HEK293 (cell line): ENCODE measurements at regions not wholly inside any gene's neighbourhood (a gene's known extent, or its start where the extent isn't known, plus 50 kb on each side); places are given as distances from the start of the nearest gene placed in this dataset.

Experiments
- CTCF ChIA-PET: fragments of 350-600 bp; formaldehyde crosslinking; extraction: SDS; loops from one replicate; lab custom pipeline; 2021; ENCODE audit warnings: antibody characterized with exemption; lab: Yijun Ruan, JAX
- POLR2A ChIA-PET: fragments of 300-600 bp; formaldehyde crosslinking; extraction: SDS; loops from one replicate; lab custom pipeline; 2020; ENCODE audit warnings: antibody characterized with exemption, inconsistent platforms; lab: Yijun Ruan, JAX
- H3K27ac ChIP-seq: fragments of 200-500 bp; sonication (Bioruptor generic); 2 replicates; pipeline ENCODE4 v1.5.1; 2014; ENCODE audit warnings: low read depth, low read length, control low read depth, inconsistent platforms; ENCODE audit errors: extremely low read depth
- H3K36me3 ChIP-seq, 2 experiments: fragments of 200-500 bp in 1 of 2; sonication (Bioruptor generic) in 1 of 2; 1 replicate in 1 of 2; 2 replicates in 1 of 2; pipeline ENCODE4 v1.5.1; 2014 to 2017; ENCODE audit warnings: inconsistent platforms in 2 of 2, low read length in 2 of 2; ENCODE audit not compliant: control insufficient read depth in 2 of 2, insufficient read depth in 1 of 2
- H3K4me1 ChIP-seq: fragments of 200-500 bp; sonication (Bioruptor generic); 2 replicates; pipeline ENCODE4 v1.5.1; 2014; ENCODE audit warnings: mild to moderate bottlenecking, low read length, inconsistent platforms; ENCODE audit not compliant: control insufficient read depth, insufficient read depth
- H3K4me3 ChIP-seq: 2 replicates; pipeline ENCODE4 v1.5.1; 2011; ENCODE audit warnings: low read depth, mild to moderate bottlenecking, control low read depth, low read length, moderate library complexity
- H3K9me3 ChIP-seq: fragments of 200-500 bp; sonication (Bioruptor generic); 2 replicates; pipeline ENCODE4 v1.5.1; 2014; ENCODE audit warnings: low read depth, low read length, inconsistent platforms; ENCODE audit not compliant: control insufficient read depth, insufficient read depth
- BCL6B ChIP-seq: fragments of 450-650 bp; formaldehyde crosslinking; IDR thresholded peaks from 2 replicates; pipeline ENCODE4 v1.5.1; 2017; ENCODE audit warnings: missing biosample characterization, missing genetic modification characterization
- HIC1 ChIP-seq: fragments of 450-650 bp; formaldehyde crosslinking; IDR thresholded peaks from 2 replicates; pipeline ENCODE4 v1.5.1; 2016; ENCODE audit warnings: missing biosample characterization, missing genetic modification characterization
- KLF16 ChIP-seq: fragments of 450-650 bp; formaldehyde crosslinking; IDR thresholded peaks from 2 replicates; pipeline ENCODE4 v1.5.1; 2017; ENCODE audit warnings: missing biosample characterization, missing genetic modification characterization
- PRDM10 ChIP-seq: fragments of 450-650 bp; formaldehyde crosslinking; IDR thresholded peaks from 2 replicates; pipeline ENCODE4 v1.5.1; 2016; ENCODE audit warnings: missing biosample characterization, missing genetic modification characterization
- SP2 ChIP-seq: fragments of 450-650 bp; formaldehyde crosslinking; IDR thresholded peaks from 2 replicates; pipeline ENCODE4 v1.5.1; 2016; ENCODE audit warnings: missing biosample characterization, missing genetic modification characterization
- ZBTB1 ChIP-seq: fragments of 450-650 bp; formaldehyde crosslinking; IDR thresholded peaks from 2 replicates; pipeline ENCODE4 v1.5.1; 2016; ENCODE audit warnings: missing biosample characterization, missing genetic modification characterization
- ZBTB17 ChIP-seq: fragments of 450-650 bp; formaldehyde crosslinking; IDR thresholded peaks from 2 replicates; pipeline ENCODE4 v1.5.1; 2016; ENCODE audit warnings: missing biosample characterization, missing genetic modification characterization
- ZFP41 ChIP-seq: fragments of 450-650 bp; formaldehyde crosslinking; IDR thresholded peaks from 2 replicates; pipeline ENCODE4 v1.5.1; 2016; ENCODE audit warnings: missing biosample characterization, missing genetic modification characterization, borderline replicate concordance
- ZNF223 ChIP-seq: fragments of 450-650 bp; formaldehyde crosslinking; IDR thresholded peaks from 2 replicates; pipeline ENCODE4 v1.5.1; 2016; ENCODE audit warnings: missing biosample characterization, missing genetic modification characterization
- ZNF26 ChIP-seq: fragments of 450-650 bp; formaldehyde crosslinking; IDR thresholded peaks from 2 replicates; pipeline ENCODE4 v1.5.1; 2016; ENCODE audit warnings: missing biosample characterization, missing genetic modification characterization
- ZNF335 ChIP-seq: fragments of 450-650 bp; formaldehyde crosslinking; conservative IDR thresholded peaks from 2 replicates; pipeline ENCODE4 v1.5.1; 2016; ENCODE audit warnings: missing biosample characterization, missing genetic modification characterization
- ZNF391 ChIP-seq: fragments of 450-650 bp; formaldehyde crosslinking; IDR thresholded peaks from 2 replicates; pipeline ENCODE4 v1.5.1; 2016; ENCODE audit warnings: low read depth, missing biosample characterization, missing genetic modification characterization, borderline replicate concordance
- ZNF747 ChIP-seq: fragments of 450-650 bp; formaldehyde crosslinking; IDR thresholded peaks from 2 replicates; pipeline ENCODE4 v1.5.1; 2016; ENCODE audit warnings: missing biosample characterization, missing genetic modification characterization
- ZNF76 ChIP-seq: fragments of 450-650 bp; formaldehyde crosslinking; IDR thresholded peaks from 2 replicates; pipeline ENCODE4; 2016; ENCODE audit warnings: low read depth, missing biosample characterization, missing genetic modification characterization, borderline replicate concordance
- ZNF777 ChIP-seq: fragments of 450-650 bp; formaldehyde crosslinking; IDR thresholded peaks from 2 replicates; pipeline ENCODE4 v1.5.1; 2017; ENCODE audit warnings: missing biosample characterization, missing genetic modification characterization, borderline replicate concordance
- ZNF792 ChIP-seq: fragments of 450-650 bp; formaldehyde crosslinking; IDR thresholded peaks from 2 replicates; pipeline ENCODE4 v1.5.1; 2016; ENCODE audit warnings: missing biosample characterization, missing genetic modification characterization
- ZNF837 ChIP-seq: fragments of 450-650 bp; formaldehyde crosslinking; IDR thresholded peaks from 2 replicates; pipeline ENCODE4 v1.5.1; 2016; ENCODE audit warnings: missing biosample characterization, missing genetic modification characterization

GRCh38 chr10:120342115-120342714, 114.8 kb upstream of the PLPP4 start (continued):
- TF ChIP-seq PRDM10 (tag by site-specific recombination) (no peak), BCL6B (tag by site-specific recombination) (no peak), HIC1 (no peak), ZNF792 (tag by site-specific recombination) (no peak)

- Histone ChIP-seq H3K27ac (no peak overlapping the region), H3K4me1 (no peaks in the 10 kb centered on the region), H3K4me3 (no peak overlapping the region), H3K9me3 (no peaks in the 10 kb centered on the region), H3K36me3 (no peaks in the 10 kb centered on the region)
- ChIA-PET POLR2A (no interaction called here), CTCF (no interaction called here)
- no peak for TF ChIP-seq ZNF837 (tag by site-specific recombination)
- no peak for TF ChIP-seq ZNF747 (tag by site-specific recombination)
- no peak for TF ChIP-seq ZBTB1 (tag by site-specific recombination)
- TF ChIP-seq ZNF335 (tag by site-specific recombination) = no peak
- no peak for TF ChIP-seq ZBTB17
- TF ChIP-seq ZFP41 (tag by site-specific recombination) = no peak
- no peak for TF ChIP-seq ZNF777
Measured at GRCh38 chr10:120345186-120345585, 111.8 kb upstream of the PLPP4 start.

- CTCF ChIA-PET = no interaction called here
- no peaks in the 10 kb centered on the region for H3K9me3 ChIP-seq
Measured at GRCh38 chr10:120347644-120348043, 109.4 kb upstream of the PLPP4 start.

More at GRCh38 chr10:120347644-120348043, 109.4 kb upstream of the PLPP4 start:
- H3K36me3 ChIP-seq = no peaks in the 10 kb centered on the region
- POLR2A ChIA-PET = no interaction called here
- TF ChIP-seq KLF16 (tag by site-specific recombination) (no peak), ZNF26 (tag by site-specific recombination) (no peak), ZNF223 (tag by site-specific recombination) (no peak), ZNF76 (tag by site-specific recombination) (no peak), SP2 (no peak), ZNF391 (tag by site-specific recombination) (no peak)
- TF ChIP-seq, all 188 proteins: peak for 0
- H3K4me1 ChIP-seq = no peaks in the 10 kb centered on the region
- H3K4me3 ChIP-seq = no peak overlapping the region
- H3K27ac ChIP-seq = no peak overlapping the region
